ENCODE measurements at regions not wholly inside any gene's neighbourhood (a gene's known extent, or its start where the extent isn't known, plus 50 kb on each side); places are given as distances from the start of the nearest gene placed in this dataset.

GRCh38 chr5:167945542-167946384 lies 345.7 kb upstream of the WWC1 start:
- TF ChIP-seq, protein P1, sequence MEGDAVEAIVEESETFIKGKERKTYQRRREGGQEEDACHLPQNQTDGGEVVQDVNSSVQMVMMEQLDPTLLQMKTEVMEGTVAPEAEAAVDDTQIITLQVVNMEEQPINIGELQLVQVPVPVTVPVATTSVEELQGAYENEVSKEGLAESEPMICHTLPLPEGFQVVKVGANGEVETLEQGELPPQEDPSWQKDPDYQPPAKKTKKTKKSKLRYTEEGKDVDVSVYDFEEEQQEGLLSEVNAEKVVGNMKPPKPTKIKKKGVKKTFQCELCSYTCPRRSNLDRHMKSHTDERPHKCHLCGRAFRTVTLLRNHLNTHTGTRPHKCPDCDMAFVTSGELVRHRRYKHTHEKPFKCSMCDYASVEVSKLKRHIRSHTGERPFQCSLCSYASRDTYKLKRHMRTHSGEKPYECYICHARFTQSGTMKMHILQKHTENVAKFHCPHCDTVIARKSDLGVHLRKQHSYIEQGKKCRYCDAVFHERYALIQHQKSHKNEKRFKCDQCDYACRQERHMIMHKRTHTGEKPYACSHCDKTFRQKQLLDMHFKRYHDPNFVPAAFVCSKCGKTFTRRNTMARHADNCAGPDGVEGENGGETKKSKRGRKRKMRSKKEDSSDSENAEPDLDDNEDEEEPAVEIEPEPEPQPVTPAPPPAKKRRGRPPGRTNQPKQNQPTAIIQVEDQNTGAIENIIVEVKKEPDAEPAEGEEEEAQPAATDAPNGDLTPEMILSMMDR (IDR thresholded peaks at IDR 0.05 in 8 of 11, conservative IDR thresholded peaks at IDR 0.05 in 3 of 11) = no peak
- no peak for TF ChIP-seq POLR2AphosphoS5 (IDR thresholded peaks at IDR 0.05)
- TF ChIP-seq POLR2A (IDR thresholded peaks at IDR 0.05) = no peak
